ENCODE measurements at regions not wholly inside any gene's neighbourhood (a gene's known extent, or its start where the extent isn't known, plus 50 kb on each side); places are given as distances from the start of the nearest gene placed in this dataset.

DNA sequence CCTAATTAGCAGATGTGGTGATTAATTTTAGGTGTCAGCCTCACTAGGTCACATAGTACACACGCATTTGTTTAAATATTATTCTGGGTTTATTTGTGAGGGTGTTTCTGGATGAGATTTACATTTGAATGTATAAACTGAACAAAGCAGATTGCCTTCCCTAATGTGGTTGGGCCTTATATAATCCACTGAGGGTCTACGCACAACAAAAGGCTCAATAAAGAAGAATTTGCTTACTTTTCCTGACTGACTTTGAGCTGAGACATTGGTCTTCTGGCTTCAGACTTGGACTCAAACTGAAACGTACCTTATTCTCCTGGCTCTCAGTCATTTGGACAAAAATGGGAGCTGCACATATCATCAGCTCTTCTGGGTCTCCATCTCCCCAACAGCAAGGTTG is 1132.3 kb upstream of the FLRT2 start:
- TF ChIP-seq, protein P1, sequence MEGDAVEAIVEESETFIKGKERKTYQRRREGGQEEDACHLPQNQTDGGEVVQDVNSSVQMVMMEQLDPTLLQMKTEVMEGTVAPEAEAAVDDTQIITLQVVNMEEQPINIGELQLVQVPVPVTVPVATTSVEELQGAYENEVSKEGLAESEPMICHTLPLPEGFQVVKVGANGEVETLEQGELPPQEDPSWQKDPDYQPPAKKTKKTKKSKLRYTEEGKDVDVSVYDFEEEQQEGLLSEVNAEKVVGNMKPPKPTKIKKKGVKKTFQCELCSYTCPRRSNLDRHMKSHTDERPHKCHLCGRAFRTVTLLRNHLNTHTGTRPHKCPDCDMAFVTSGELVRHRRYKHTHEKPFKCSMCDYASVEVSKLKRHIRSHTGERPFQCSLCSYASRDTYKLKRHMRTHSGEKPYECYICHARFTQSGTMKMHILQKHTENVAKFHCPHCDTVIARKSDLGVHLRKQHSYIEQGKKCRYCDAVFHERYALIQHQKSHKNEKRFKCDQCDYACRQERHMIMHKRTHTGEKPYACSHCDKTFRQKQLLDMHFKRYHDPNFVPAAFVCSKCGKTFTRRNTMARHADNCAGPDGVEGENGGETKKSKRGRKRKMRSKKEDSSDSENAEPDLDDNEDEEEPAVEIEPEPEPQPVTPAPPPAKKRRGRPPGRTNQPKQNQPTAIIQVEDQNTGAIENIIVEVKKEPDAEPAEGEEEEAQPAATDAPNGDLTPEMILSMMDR (IDR thresholded peaks at IDR 0.05) = no peak
- no peak for TF ChIP-seq POLR2A (IDR thresholded peaks at IDR 0.05)
